ENCODE measurements at regions not wholly inside any gene's neighbourhood (a gene's known extent, or its start where the extent isn't known, plus 50 kb on each side); places are given as distances from the start of the nearest gene placed in this dataset.

DNA sequence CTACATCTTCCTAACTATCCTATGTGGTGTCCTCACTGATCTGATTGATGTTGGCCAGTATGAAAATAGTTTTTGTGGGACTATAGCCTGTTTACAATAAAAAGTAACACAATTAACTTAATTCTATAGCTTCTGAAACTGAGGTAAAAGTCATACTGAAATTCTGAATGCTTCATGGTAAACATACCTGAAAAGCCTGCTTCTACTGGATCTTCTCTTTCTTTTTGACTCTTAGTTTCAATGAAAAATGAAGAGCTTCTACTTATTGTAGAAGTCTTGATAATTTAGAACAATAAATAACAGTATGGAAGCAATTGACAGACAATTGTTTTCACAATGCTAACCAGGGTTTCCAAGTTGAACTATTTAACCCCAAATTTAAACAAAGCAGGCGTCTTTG, 383.9 kb upstream of the MMS22L start:
- TF ChIP-seq, protein P1, sequence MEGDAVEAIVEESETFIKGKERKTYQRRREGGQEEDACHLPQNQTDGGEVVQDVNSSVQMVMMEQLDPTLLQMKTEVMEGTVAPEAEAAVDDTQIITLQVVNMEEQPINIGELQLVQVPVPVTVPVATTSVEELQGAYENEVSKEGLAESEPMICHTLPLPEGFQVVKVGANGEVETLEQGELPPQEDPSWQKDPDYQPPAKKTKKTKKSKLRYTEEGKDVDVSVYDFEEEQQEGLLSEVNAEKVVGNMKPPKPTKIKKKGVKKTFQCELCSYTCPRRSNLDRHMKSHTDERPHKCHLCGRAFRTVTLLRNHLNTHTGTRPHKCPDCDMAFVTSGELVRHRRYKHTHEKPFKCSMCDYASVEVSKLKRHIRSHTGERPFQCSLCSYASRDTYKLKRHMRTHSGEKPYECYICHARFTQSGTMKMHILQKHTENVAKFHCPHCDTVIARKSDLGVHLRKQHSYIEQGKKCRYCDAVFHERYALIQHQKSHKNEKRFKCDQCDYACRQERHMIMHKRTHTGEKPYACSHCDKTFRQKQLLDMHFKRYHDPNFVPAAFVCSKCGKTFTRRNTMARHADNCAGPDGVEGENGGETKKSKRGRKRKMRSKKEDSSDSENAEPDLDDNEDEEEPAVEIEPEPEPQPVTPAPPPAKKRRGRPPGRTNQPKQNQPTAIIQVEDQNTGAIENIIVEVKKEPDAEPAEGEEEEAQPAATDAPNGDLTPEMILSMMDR (IDR thresholded peaks at IDR 0.05): no peak

DNA sequence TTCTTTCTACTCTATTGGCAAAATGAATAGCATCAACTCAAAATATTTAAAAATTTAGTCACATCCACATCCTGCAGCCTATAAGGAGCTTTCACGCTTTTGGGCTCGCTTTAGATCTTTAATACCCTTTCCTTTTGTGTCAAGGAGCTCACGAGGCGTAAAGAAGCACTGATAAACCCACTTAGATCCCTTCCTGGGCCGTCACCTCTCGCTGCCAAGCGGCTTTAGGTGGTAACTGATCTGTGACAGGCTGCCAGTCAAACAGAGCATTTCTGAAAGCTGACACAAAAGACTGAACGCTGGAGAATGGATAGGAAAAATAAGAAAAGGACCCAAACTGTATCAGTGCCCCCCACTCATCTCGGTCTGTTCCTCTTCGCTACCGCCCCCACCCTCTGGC, 385.7 kb upstream of the MMS22L start:
- TF ChIP-seq, protein P1 (IDR thresholded peaks at IDR 0.05): no peak

GRCh38 chr6:97669191-97670031, 386.4 kb upstream of the MMS22L start:
- TF ChIP-seq, protein P1 (IDR thresholded peaks at IDR 0.05): no peak

- TF ChIP-seq, protein P1 (IDR thresholded peaks at IDR 0.05): no peak
Measured at GRCh38 chr6:97674802-97675201, 391.8 kb upstream of the MMS22L start.

- TF ChIP-seq, protein P1 (IDR thresholded peaks at IDR 0.05): no peak
Measured at GRCh38 chr6:97677626-97678025, 394.6 kb upstream of the MMS22L start.

- TF ChIP-seq, protein P1 (IDR thresholded peaks at IDR 0.05): no peak
Measured at GRCh38 chr6:97687916-97688315, 404.9 kb upstream of the MMS22L start.

DNA sequence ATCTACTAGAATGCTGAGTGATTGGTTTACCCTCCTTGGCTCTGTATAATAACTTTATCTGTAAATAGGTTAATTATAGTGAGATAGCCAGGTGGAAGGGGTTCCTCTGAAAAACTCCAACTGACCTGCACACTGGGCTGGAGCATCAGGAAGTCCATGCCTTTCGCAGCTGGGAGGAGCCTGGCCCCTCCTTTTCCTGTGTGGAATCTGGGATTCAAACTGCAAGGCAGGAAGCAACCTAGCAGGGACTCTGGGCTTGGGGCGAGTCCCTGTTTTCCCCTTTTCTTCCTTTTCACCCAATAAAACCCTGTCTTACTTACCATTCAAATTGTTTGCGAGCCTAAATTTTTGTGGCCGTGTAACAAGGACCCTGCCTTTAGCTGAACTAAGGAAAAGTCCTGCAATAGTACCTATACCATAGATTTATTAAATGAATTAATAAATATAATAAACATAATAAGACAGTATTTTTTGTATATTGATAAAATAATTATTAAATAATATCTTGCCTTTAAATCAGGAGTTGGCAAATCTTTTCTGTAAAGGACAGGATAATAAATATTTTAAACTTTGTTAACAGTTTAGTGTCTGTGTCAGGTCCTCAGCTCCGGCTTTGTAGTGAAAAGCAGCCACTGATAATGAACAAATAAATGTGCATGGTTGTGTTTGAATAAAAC, 406.2 kb upstream of the MMS22L start:
- TF ChIP-seq, protein P1 (IDR thresholded peaks at IDR 0.05): no peak
